22Rv1 (cell line): ENCODE measurements at regions not wholly inside any gene's neighbourhood (a gene's known extent, or its start where the extent isn't known, plus 50 kb on each side); places are given as distances from the start of the nearest gene placed in this dataset.

Experiments
- CTCF ChIP-seq: fragments of 450-650 bp; IDR thresholded peaks from 2 replicates; pipeline ENCODE4 v1.5.1; 2017; ENCODE audit warnings: mild to moderate bottlenecking
- ZFX ChIP-seq: fragments of 450-650 bp; IDR thresholded peaks from 2 replicates; pipeline ENCODE4 v1.6.1; 2017; ENCODE audit warnings: antibody characterized with exemption, borderline replicate concordance

GRCh38 chr7:110253093-110253492, 837.8 kb upstream of the LRRN3 start:
- TF ChIP-seq CTCF, result no peak
- no peak for TF ChIP-seq ZFX
